AG04450 (cell line): ENCODE measurements at regions not wholly inside any gene's neighbourhood (a gene's known extent, or its start where the extent isn't known, plus 50 kb on each side); places are given as distances from the start of the nearest gene placed in this dataset.

ENCODE experiments used
- CTCF ChIA-PET: fragments of 300-600, 350-600 bp; formaldehyde crosslinking; extraction: SDS; loops from one replicate; lab custom pipeline; 2022; ENCODE audit warnings: antibody characterized with exemption, inconsistent platforms; lab: Charles Lee
- POLR2A ChIA-PET: fragments of 350-600 bp; formaldehyde crosslinking; extraction: SDS; loops from one replicate; lab custom pipeline; 2021; ENCODE audit warnings: antibody characterized with exemption, inconsistent platforms; lab: Yijun Ruan, JAX
- DNase-seq: peaks from one replicate; pipeline ENCODE4 v3.0.0-alpha.2; 2011; ENCODE audit warnings: low read depth, low spot score
- H3K27ac ChIP-seq: one replicate; pipeline ENCODE4 v1.5.1; 2012; ENCODE audit warnings: low read depth, low read length, control low read depth
- H3K27me3 ChIP-seq: one replicate; pipeline ENCODE4 v1.6.0; 2012; ENCODE audit warnings: low read length; ENCODE audit not compliant: control insufficient read depth, insufficient read depth
- H3K4me3 ChIP-seq: 2 replicates; pipeline ENCODE4 v1.5.1; 2011; ENCODE audit warnings: mild to moderate bottlenecking, low read depth, low read length, control low read depth
- H3K9me3 ChIP-seq: 2 replicates; pipeline ENCODE4 v1.5.1; 2012; ENCODE audit warnings: low read length; ENCODE audit not compliant: control insufficient read depth, insufficient read depth
- CTCF ChIP-seq: IDR thresholded peaks from 2 replicates; pipeline ENCODE4 v1.5.1; 2011; ENCODE audit warnings: low read depth, low read length, control low read depth, inconsistent platforms

GRCh38 chr15:98419173-98419780 is 229.1 kb upstream of the IGF1R start:
- no peak for DNase-seq
- POLR2A ChIA-PET, result no interaction called here
- H3K27ac ChIP-seq, result no peak overlapping the region
- CTCF ChIA-PET, result interaction anchor here (0.7 to 5.7 kb wide), 7 partner anchors 9 to 802 kb away, joined by 3 to 78 read pairs (median 4); no protein-coding TSS in a partner anchor
- no peak for TF ChIP-seq CTCF
- H3K27me3 ChIP-seq, result peaks cover 32% of the 10 kb centered on the region
- no peak overlapping the region for H3K4me3 ChIP-seq
- no peaks in the 10 kb centered on the region; the same call in 1 of the 2 replicates for H3K9me3 ChIP-seq

- POLR2A ChIA-PET, result no interaction called here
- DNase-seq, result no peak
- no peak overlapping the region for H3K4me3 ChIP-seq
- CTCF ChIA-PET, result interaction anchor here (1.2 to 5.7 kb wide), 3 partner anchors 12 to 642 kb away, joined by 3 to 78 read pairs (median 4); no protein-coding TSS in a partner anchor
- no peak overlapping the region for H3K27ac ChIP-seq
- no peak for TF ChIP-seq CTCF
- no peaks in the 10 kb centered on the region; the same call in 1 of the 2 replicates for H3K9me3 ChIP-seq
- H3K27me3 ChIP-seq, result peaks cover 34% of the 10 kb centered on the region
Measured at GRCh38 chr15:98420837-98421236, 227.5 kb upstream of the IGF1R start.

- TF ChIP-seq CTCF, result peak; percentile 85
- Histone ChIP-seq H3K27ac (no peak overlapping the region), H3K4me3 (peak overlapping the region; percentile 20; the same call in 1 of the 2 replicates), H3K9me3 (no peaks in the 10 kb centered on the region; the same call in 1 of the 2 replicates), H3K27me3 (peaks cover 36% of the 10 kb centered on the region)
- ChIA-PET POLR2A (no interaction called here), CTCF (interaction anchor here (0.5 to 5.7 kb wide), 11 partner anchors 11 to 1168 kb away, joined by 3 to 78 read pairs (median 4); no protein-coding TSS in a partner anchor)
- no peak for DNase-seq
Measured at GRCh38 chr15:98421419-98422129, 226.8 kb upstream of the IGF1R start.

GRCh38 chr15:98422130-98422478 is 226.2 kb upstream of the IGF1R start:
- DNase-seq, result no peak
- Histone ChIP-seq H3K27me3 (peaks cover 36% of the 10 kb centered on the region), H3K9me3 (no peaks in the 10 kb centered on the region; the same call in 1 of the 2 replicates), H3K4me3 (no peak overlapping the region), H3K27ac (no peak overlapping the region)
- TF ChIP-seq CTCF, result no peak
- POLR2A ChIA-PET, result no interaction called here
- CTCF ChIA-PET, result interaction anchor here (0.8 to 5.7 kb wide), 10 partner anchors 11 to 523 kb away, joined by 3 to 78 read pairs (median 4); no protein-coding TSS in a partner anchor

GRCh38 chr15:98425173-98425572 is 223.2 kb upstream of the IGF1R start:
- CTCF ChIA-PET, result interaction anchor here (4.7 kb wide), 1 partner anchor 114 kb away, joined by 43 read pairs; no protein-coding TSS in a partner anchor
- POLR2A ChIA-PET, result no interaction called here

More at GRCh38 chr15:98425173-98425572, 223.2 kb upstream of the IGF1R start:
- no peak for TF ChIP-seq CTCF
- no peak overlapping the region for H3K27ac ChIP-seq
- H3K9me3 ChIP-seq, result no peaks in the 10 kb centered on the region; the same call in 1 of the 2 replicates
- no peak overlapping the region for H3K4me3 ChIP-seq
- H3K27me3 ChIP-seq, result peaks cover 31% of the 10 kb centered on the region
- DNase-seq, result no peak
